ENCODE measurements at regions not wholly inside any gene's neighbourhood (a gene's known extent, or its start where the extent isn't known, plus 50 kb on each side); places are given as distances from the start of the nearest gene placed in this dataset.
A peak's percentile ranks its signal among the peaks of the same experiment; 100 is the strongest.
"Not testable (repeated sequence)": the region's sequence is repeated elsewhere in the genome, so short reads cannot be mapped to it uniquely, and the experiment has no call there.

GRCh38 chr9:75459311-75459710, 371.0 kb downstream of the OSTF1 start:
- DNase-seq; H3K36me3 Mint-ChIP-seq; H3K9me3 Mint-ChIP-seq; H3K4me3 Mint-ChIP-seq; H3K27me3 Mint-ChIP-seq; ATAC-seq (ENCODE audit: low read depth in 2 of 2); H3K27ac Mint-ChIP-seq: not testable (repeated sequence)
- peaks cover 7 to 16% (median 8%) of the 10 kb centered on the region in 3 donors for H3K4me1 Mint-ChIP-seq

DNA sequence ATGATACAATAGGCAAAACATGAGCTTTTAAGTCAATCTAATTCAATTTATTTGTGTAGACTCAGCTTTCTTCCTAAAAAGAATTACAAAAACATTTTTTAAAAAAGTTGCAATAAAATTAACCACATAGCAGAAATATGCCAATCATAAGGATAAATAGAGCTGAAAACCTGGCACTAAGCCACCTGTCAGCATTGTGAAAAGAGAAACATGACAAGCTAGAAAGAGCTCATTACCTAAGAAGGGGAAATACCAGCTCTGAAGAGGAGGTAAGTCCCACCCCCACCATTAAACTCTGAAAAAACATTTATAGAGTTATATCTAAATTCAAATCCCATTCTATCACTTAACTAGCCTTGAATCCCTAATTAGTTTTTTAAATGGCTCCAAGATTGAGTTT, 372.9 kb downstream of the OSTF1 start:
- no peak overlapping the region for H3K4me3 Mint-ChIP-seq
- no peaks in the 10 kb centered on the region for H3K27me3 Mint-ChIP-seq
- H3K9me3 Mint-ChIP-seq = peaks cover 0 to 2% (median 0%) of the 10 kb centered on the region in 7 donors

DNA sequence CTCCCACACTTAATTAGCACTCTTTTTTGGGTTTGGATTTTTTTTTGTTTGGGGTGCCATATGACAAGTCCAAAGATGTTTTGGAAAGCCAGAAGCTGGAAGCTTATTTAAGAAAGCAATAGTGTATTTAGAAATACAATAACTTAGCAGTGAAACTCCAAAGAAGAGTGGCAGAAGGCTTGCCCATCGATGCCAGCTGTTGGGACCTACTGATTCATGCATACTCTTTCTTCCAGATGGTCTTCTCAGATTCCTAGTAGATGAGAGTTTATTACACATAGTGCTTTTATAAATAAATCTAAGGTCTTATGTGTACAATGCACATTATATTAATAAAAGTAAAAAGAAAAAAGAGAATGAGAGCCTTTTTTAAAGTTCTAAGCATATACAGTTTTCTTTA, 374.6 kb downstream of the OSTF1 start:
- no peak for ATAC-seq (ENCODE audit: low read depth in 2 of 2)
- Mint-ChIP-seq H3K4me3 (no peak overlapping the region), H3K9me3 (peaks cover 0 to 2% (median 0%) of the 10 kb centered on the region in 7 donors), H3K27ac (no peak overlapping the region), H3K27me3 (no peaks in the 10 kb centered on the region), H3K4me1 (no peaks in the 10 kb centered on the region), H3K36me3 (no peaks in the 10 kb centered on the region)
- DNase-seq = no peak

More for the DNA sequence above, 372.9 kb downstream of the OSTF1 start:
- Mint-ChIP-seq H3K27ac (no peak overlapping the region), H3K36me3 (no peaks in the 10 kb centered on the region), H3K4me1 (no peaks in the 10 kb centered on the region)
- ATAC-seq (ENCODE audit: low read depth in 2 of 2) (no peak), DNase-seq (no peak)

DNA sequence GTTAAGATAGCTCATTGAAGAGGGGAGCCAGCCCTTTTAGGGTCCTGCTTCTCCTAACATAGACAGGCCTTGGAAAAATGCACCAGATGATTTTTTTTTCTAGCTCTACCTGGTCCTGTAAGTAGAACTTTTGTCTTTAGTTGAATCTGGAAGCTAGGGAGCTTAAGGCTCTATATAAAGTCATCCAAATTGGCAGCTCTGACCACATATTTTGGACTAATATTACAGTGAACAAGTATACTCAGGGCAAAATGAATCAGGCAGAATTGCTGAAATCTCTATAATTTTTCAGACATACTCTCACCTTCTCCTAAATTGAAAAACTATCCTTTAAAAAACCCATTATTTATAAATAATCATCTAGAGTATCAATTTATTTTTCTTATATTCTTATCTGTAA, 375.6 kb downstream of the OSTF1 start:
- no peaks in the 10 kb centered on the region for H3K27me3 Mint-ChIP-seq
- no peak for DNase-seq
- no peaks in the 10 kb centered on the region for H3K4me1 Mint-ChIP-seq
- H3K9me3 Mint-ChIP-seq = peaks cover 0 to 2% (median 0%) of the 10 kb centered on the region in 7 donors
- no peak for ATAC-seq (ENCODE audit: low read depth in 2 of 2)
- no peaks in the 10 kb centered on the region for H3K36me3 Mint-ChIP-seq
- H3K27ac Mint-ChIP-seq = no peak overlapping the region
- H3K4me3 Mint-ChIP-seq = no peak overlapping the region

DNA sequence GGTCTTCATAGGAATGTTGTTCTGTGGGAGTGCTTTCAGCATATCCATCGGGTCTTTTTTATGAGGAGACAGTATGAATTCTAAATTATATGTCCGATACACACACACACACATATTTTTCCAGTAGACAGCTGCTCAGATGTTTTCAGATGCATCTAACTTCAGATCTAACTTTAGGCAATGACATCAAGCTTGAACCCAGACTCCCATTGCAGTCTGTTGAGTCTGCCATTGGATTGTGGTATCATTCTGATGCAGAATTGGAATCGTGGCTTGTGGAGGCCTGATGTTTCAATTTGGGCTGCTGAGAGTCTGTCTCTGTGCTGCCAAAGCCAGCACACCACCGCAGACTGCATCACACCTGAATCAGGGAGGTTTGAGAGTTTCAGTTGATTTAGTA, 376.4 kb downstream of the OSTF1 start:
- H3K4me1 Mint-ChIP-seq = no peaks in the 10 kb centered on the region
- H3K9me3 Mint-ChIP-seq = peaks cover 0 to 2% (median 0%) of the 10 kb centered on the region in 7 donors
- no peak for DNase-seq
- H3K36me3 Mint-ChIP-seq = no peaks in the 10 kb centered on the region
- no peaks in the 10 kb centered on the region for H3K27me3 Mint-ChIP-seq
- no peak overlapping the region for H3K4me3 Mint-ChIP-seq
- no peak overlapping the region for H3K27ac Mint-ChIP-seq
- no peak for ATAC-seq (ENCODE audit: low read depth in 2 of 2)

DNA sequence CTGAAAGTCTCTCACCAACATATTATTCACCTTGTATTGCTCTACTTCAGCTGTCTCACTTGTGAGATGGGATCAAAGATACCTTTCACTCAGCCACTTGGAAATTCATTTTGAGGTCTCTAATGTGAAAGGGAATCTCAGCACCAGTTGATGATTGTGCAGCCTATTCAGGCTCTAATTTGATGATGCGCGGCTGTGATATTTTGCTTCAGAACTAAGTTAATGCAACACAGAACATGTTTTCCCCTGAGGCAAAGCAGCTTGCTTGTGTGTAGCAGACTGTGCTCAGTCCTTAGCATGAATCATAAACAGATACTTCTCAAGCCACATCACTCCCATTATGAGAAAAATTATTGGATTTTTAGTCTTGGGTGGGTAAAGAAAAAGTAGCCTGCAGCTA, 378.8 kb downstream of the OSTF1 start:
- peaks cover 0 to 2% (median 0%) of the 10 kb centered on the region in 3 donors for H3K4me1 Mint-ChIP-seq
- no peaks in the 10 kb centered on the region for H3K36me3 Mint-ChIP-seq
- no peaks in the 10 kb centered on the region for H3K9me3 Mint-ChIP-seq
- ATAC-seq (ENCODE audit: low read depth in 2 of 2) = no peak
- H3K27ac Mint-ChIP-seq = no peak overlapping the region
- peaks cover 0 to 3% (median 0%) of the 10 kb centered on the region in 3 donors for H3K27me3 Mint-ChIP-seq
- DNase-seq = no peak
- H3K4me3 Mint-ChIP-seq = no peak overlapping the region

DNA sequence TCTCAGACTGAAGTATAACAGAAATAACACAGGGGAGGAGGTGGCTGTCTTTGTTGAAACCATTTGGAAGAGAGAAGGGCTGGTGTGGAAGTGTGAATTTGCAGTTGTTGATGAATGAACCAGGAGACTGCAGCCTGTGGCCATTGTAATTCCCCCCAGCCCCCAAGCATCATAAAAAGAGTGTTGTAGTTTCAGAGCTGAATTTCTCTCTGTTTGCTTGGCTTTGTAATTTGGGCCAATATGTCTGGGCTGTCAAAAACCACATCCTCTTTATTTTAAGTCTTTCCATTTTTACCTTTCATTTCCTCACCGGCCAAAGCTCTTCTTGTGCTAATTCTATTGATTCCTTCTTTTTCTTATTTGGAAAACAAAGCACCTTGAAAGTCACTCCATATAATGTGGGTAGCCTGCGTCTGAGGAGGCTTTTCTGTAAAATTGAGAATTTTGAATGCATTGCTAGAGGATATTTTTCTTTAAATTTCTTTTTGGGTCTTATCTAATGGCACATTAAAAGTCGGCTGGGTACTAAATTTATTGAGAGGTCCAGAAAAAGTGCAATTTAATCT, 383.3 kb downstream of the OSTF1 start:
- H3K27ac Mint-ChIP-seq = no peak overlapping the region
- no peaks in the 10 kb centered on the region for H3K36me3 Mint-ChIP-seq
- DNase-seq = no peak
- H3K9me3 Mint-ChIP-seq = peaks cover 0 to 4% (median 0%) of the 10 kb centered on the region in 7 donors
- peaks cover 0 to 3% (median 0%) of the 10 kb centered on the region in 3 donors for H3K27me3 Mint-ChIP-seq
- peaks cover 0 to 2% (median 0%) of the 10 kb centered on the region in 3 donors for H3K4me1 Mint-ChIP-seq
- ATAC-seq (ENCODE audit: low read depth in 2 of 2) = no peak
- H3K4me3 Mint-ChIP-seq = no peak overlapping the region

DNA sequence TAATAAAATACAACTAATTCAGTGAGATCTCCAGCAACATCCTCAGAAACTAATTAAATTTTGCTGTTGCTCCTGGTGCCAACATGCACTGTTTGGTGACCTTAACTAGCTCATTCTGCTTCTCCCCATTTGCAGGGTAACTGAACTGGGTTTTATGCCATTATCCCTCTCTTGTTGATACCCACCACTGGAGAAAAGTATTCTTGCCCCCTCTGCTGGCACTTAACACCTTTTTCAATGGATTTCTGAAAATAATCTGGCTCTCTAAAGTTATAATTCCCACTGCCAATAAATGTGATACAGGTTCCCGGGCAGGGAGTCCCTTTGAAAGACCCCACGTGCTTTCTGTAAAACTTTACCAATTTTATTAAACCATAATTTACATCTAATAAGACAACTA, 394.3 kb downstream of the OSTF1 start:
- H3K4me3 Mint-ChIP-seq = no peak overlapping the region
- H3K27me3 Mint-ChIP-seq = peaks cover 0 to 11% (median 5%) of the 10 kb centered on the region in 3 donors
- peak overlapping the region in 1 of 6 donors; percentile 7 for H3K27ac Mint-ChIP-seq
- no peaks in the 10 kb centered on the region for H3K4me1 Mint-ChIP-seq
- H3K36me3 Mint-ChIP-seq = no peaks in the 10 kb centered on the region
- peaks cover 0 to 20% (median 5%) of the 10 kb centered on the region in 7 donors for H3K9me3 Mint-ChIP-seq
- DNase-seq (no peak), ATAC-seq (ENCODE audit: low read depth in 2 of 2) (no peak)

- no peak overlapping the region for H3K4me3 Mint-ChIP-seq
- no peak for ATAC-seq (ENCODE audit: low read depth in 2 of 2)
- peaks cover 0 to 10% (median 3%) of the 10 kb centered on the region in 7 donors for H3K9me3 Mint-ChIP-seq
- no peak overlapping the region for H3K27ac Mint-ChIP-seq
- H3K36me3 Mint-ChIP-seq = no peaks in the 10 kb centered on the region
- H3K4me1 Mint-ChIP-seq = no peaks in the 10 kb centered on the region
- peaks cover 0 to 11% (median 5%) of the 10 kb centered on the region in 3 donors for H3K27me3 Mint-ChIP-seq
- no peak for DNase-seq
These were observed 395.3 kb downstream of the OSTF1 start for GRCh38 chr9:75483636-75484035.

- Mint-ChIP-seq H3K4me1 (no peaks in the 10 kb centered on the region), H3K4me3 (peak overlapping the region in 1 of 8 donors; percentile 15), H3K9me3 (peaks cover 2 to 12% (median 8%) of the 10 kb centered on the region in 7 donors), H3K36me3 (no peaks in the 10 kb centered on the region), H3K27me3 (no peaks in the 10 kb centered on the region), H3K27ac (no peak overlapping the region)
- no peak for ATAC-seq (ENCODE audit: low read depth in 2 of 2)
- no peak for DNase-seq
These were observed 399.8 kb downstream of the OSTF1 start for GRCh38 chr9:75487856-75488718.

DNA sequence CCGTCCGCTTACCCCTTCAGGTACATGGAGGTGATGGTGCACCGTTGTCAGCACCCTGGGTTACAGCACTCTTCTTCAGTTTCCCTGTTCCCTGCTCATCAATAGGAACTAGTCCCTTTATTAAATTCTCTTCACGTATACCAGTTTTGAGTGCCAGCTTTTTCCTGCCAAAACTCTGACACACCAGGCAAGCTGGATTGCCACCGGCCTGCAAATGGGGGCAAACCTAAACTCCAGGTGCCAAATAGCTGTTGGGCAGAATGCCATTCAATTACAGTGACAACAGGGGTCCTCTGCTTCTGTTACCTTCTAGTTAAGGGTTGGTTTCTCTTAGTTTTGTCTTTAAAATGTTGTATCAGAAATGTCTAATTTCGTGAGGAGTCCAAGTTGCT, 400.4 kb downstream of the OSTF1 start:
- no peak overlapping the region for H3K27ac Mint-ChIP-seq
- no peaks in the 10 kb centered on the region for H3K27me3 Mint-ChIP-seq
- H3K4me1 Mint-ChIP-seq = no peaks in the 10 kb centered on the region
- H3K36me3 Mint-ChIP-seq = no peaks in the 10 kb centered on the region
- DNase-seq (no peak), ATAC-seq (ENCODE audit: low read depth in 2 of 2) (no peak)
- H3K4me3 Mint-ChIP-seq = peak overlapping the region in 1 of 8 donors; percentile 15
- peaks cover 2 to 12% (median 8%) of the 10 kb centered on the region in 7 donors for H3K9me3 Mint-ChIP-seq

DNA sequence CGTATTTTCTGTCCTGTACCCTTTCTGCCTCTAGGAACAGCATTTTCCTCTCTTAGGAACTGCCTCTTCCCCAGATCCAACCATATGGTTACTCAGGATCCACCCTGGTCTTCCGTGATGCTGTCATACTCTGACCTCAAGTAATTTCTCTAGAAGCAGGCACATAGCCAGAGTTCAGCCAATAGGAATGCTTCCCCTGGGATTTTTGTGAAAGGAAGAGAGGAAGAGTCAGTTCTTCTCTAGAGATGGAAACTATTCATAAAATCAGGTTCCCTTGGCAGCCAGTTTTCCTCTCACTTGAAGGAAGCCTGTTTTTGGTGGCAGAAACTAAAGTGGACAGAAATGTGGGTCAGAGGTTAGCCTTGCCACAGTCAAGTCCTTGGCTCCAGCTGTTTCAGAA, 400.1 kb upstream of the PCSK5 start:
- Mint-ChIP-seq H3K27me3 (no peaks in the 10 kb centered on the region), H3K36me3 (no peaks in the 10 kb centered on the region), H3K27ac (peak overlapping the region in 1 of 6 donors; percentile 34), H3K4me3 (peak overlapping the region in 1 of 8 donors; percentile 18), H3K9me3 (peaks cover 2 to 12% (median 7%) of the 10 kb centered on the region in 7 donors), H3K4me1 (no peaks in the 10 kb centered on the region)
- DNase-seq (no peak), ATAC-seq (ENCODE audit: low read depth in 2 of 2) (no peak)

- DNase-seq = no peak
- H3K9me3 Mint-ChIP-seq = peaks cover 2 to 12% (median 5%) of the 10 kb centered on the region in 7 donors
- no peak overlapping the region for H3K27ac Mint-ChIP-seq
- H3K4me3 Mint-ChIP-seq = no peak overlapping the region
- H3K36me3 Mint-ChIP-seq = no peaks in the 10 kb centered on the region
- H3K4me1 Mint-ChIP-seq = no peaks in the 10 kb centered on the region
- H3K27me3 Mint-ChIP-seq = no peaks in the 10 kb centered on the region
- no peak for ATAC-seq (ENCODE audit: low read depth in 2 of 2)
These were observed 398.9 kb upstream of the PCSK5 start for GRCh38 chr9:75491533-75491932.

- no peak overlapping the region for H3K27ac Mint-ChIP-seq
- H3K27me3 Mint-ChIP-seq = no peaks in the 10 kb centered on the region
- ATAC-seq (ENCODE audit: low read depth in 2 of 2) = no peak
- no peak for DNase-seq
- H3K4me1 Mint-ChIP-seq = no peaks in the 10 kb centered on the region
- no peaks in the 10 kb centered on the region for H3K36me3 Mint-ChIP-seq
- H3K9me3 Mint-ChIP-seq = peaks cover 0 to 1% (median 0%) of the 10 kb centered on the region in 7 donors
- no peak overlapping the region for H3K4me3 Mint-ChIP-seq
These were observed 390.7 kb upstream of the PCSK5 start for GRCh38 chr9:75499812-75500211.
